T-helper 17 cell (primary cell): ENCODE measurements at regions not wholly inside any gene's neighbourhood (a gene's known extent, or its start where the extent isn't known, plus 50 kb on each side); places are given as distances from the start of the nearest gene placed in this dataset.

ENCODE experiments used
- ATAC-seq: fragments of 150-1000 bp; cut with Tn5 transposase; 2 replicates; pipeline ENCODE4 v1.10.0; 2021; ENCODE audit warnings: mild to moderate bottlenecking, moderate library complexity
- DNase-seq, 3 donors: peaks; one replicate each; pipeline versions ENCODE4 v3.0.0 to v3.0.0-alpha.2; 2020 to 2021
- H3K9me3 ChIP-seq: one replicate; pipeline ENCODE4 v1.7.0; 2013; ENCODE audit warnings: low read length, mild to moderate bottlenecking; ENCODE audit not compliant: control insufficient read depth, poor library complexity, severe bottlenecking
- H3K27ac Mint-ChIP-seq: one replicate; pipeline ENCODE4 v1.8.0; 2022; ENCODE audit warnings: mild to moderate bottlenecking, moderate library complexity, mixed read lengths
- H3K27me3 Mint-ChIP-seq: one replicate; pipeline ENCODE4 v1.8.0; 2022; ENCODE audit warnings: mixed read lengths
- H3K36me3 Mint-ChIP-seq: one replicate; pipeline ENCODE4 v1.8.0; 2022; ENCODE audit warnings: low read depth, mixed read lengths
- H3K4me1 Mint-ChIP-seq: one replicate; pipeline ENCODE4 v1.8.0; 2022; ENCODE audit warnings: mild to moderate bottlenecking, mixed read lengths
- H3K4me3 Mint-ChIP-seq: one replicate; pipeline ENCODE4 v1.8.0; 2022; ENCODE audit warnings: mild to moderate bottlenecking, moderate library complexity, mixed read lengths

DNA sequence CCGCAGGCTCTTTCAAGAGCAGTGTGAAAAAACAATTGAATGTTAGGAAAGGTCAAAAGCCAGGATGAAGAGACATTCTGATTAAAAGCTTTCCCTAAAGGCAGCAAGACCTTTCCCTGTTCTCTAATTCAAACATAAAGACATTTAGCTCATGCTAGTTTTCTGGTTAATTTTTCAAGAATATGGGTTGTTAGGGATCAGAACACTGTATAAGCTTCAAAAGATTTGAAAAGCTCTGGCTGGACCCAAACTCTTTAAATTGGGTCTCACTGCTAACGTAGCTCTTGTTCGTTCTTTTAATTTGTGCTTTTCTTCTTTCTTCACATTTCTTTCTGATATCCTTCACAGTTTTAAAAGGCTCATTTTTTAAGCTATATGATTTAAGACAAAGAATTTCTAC lies 877.0 kb downstream of the EFNB2 start:
- no peak for ATAC-seq
- Mint-ChIP-seq H3K36me3 (no peaks in the 10 kb centered on the region), H3K27me3 (no peaks in the 10 kb centered on the region), H3K4me1 (no peaks in the 10 kb centered on the region), H3K4me3 (no peak overlapping the region), H3K27ac (no peak overlapping the region)
- H3K9me3 ChIP-seq: no peaks in the 10 kb centered on the region
- DNase-seq: no peak

DNA sequence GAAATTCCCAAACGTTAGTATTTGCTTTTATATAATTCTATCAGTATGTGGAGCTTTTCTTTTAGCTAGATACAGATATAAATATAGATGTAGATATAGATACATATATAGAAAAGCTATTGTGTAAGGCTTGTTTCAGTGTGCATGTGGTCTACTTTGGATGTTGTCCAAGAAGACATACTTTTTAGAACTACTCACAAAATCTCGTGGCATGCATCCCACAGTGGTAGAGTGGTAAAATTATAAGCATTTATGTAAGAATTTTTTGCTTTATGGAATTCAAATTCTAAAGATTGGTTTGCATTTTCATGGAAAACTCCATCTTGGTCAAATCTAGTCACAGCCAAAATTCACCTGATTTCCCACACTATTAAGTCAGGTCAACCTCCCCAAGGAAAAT lies 880.4 kb downstream of the EFNB2 start:
- no peaks in the 10 kb centered on the region for H3K27me3 Mint-ChIP-seq
- H3K9me3 ChIP-seq: no peaks in the 10 kb centered on the region
- ATAC-seq (no peak), DNase-seq (no peak)
- no peak overlapping the region for H3K27ac Mint-ChIP-seq
- no peaks in the 10 kb centered on the region for H3K36me3 Mint-ChIP-seq
- no peaks in the 10 kb centered on the region for H3K4me1 Mint-ChIP-seq
- H3K4me3 Mint-ChIP-seq: no peak overlapping the region

DNA sequence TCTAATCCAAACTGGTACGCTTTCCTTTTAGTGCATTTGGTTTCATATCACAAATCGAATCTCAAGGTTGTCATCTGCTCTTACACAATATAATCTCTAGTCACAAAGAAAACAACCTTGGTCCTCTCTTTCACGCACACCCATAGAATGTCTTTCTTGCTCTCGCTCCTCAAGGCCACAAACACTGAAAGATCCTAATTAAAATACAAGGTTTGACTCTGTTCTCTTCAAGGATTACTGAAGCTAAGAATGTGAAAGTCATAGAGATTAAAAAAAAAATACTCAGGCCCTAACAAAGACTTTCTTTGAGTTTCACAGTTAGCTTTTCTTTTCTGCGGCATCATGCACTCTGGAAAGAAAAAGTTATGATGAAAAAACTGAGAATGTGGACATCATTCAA lies 891.5 kb downstream of the EFNB2 start:
- no peak overlapping the region for H3K27ac Mint-ChIP-seq
- ATAC-seq (no peak), DNase-seq (no peak)
- H3K36me3 Mint-ChIP-seq: no peaks in the 10 kb centered on the region
- H3K4me1 Mint-ChIP-seq: no peaks in the 10 kb centered on the region
- no peak overlapping the region for H3K4me3 Mint-ChIP-seq
- H3K9me3 ChIP-seq: no peaks in the 10 kb centered on the region
- no peaks in the 10 kb centered on the region for H3K27me3 Mint-ChIP-seq

DNA sequence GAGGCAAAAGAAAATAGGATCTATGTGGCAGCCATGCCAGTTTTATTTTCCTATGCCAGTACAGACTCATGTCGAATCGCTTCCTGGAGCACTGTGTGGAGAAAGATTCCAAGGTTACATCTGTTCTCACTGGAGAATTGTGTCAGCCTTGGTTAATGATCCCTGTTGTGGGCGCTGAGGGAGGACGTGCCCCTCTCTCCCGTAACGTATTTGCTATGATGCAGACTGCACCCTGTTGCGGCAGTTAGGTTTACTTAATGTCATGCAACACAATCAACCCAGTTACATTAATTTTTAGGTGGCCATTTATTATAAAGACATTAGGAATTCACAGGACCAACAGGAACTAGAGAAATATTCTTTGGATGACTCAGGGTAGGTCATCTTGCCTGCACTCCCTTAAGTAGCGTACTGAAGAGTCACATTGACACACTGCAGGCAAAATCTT lies 892.9 kb downstream of the EFNB2 start:
- no peaks in the 10 kb centered on the region for H3K36me3 Mint-ChIP-seq
- no peak overlapping the region for H3K27ac Mint-ChIP-seq
- H3K4me1 Mint-ChIP-seq: no peaks in the 10 kb centered on the region
- H3K9me3 ChIP-seq: no peaks in the 10 kb centered on the region
- DNase-seq: no peak
- ATAC-seq: no peak
- H3K27me3 Mint-ChIP-seq: no peaks in the 10 kb centered on the region
- H3K4me3 Mint-ChIP-seq: no peak overlapping the region

DNA sequence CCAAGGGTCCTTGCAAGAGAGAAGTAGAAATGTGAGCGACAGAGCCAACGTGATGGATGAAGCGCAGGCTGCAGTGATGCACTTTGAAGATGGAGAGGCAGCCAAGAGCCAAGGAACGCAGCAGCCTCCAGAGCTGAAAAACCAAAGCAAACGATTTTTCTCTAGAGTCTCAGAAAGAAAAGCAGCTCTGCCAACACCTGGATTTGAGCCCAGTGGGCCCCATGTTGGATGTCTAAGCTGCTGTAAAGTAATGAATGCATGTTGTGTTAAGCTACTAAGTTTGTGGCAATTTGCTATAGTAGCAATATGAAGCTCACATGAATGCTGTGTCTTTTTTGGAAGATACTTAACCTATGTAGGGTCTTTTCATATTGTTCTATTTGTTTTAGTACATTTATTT lies 894.3 kb downstream of the EFNB2 start:
- H3K9me3 ChIP-seq: no peaks in the 10 kb centered on the region
- Mint-ChIP-seq H3K36me3 (no peaks in the 10 kb centered on the region), H3K27me3 (no peaks in the 10 kb centered on the region), H3K4me1 (no peaks in the 10 kb centered on the region), H3K27ac (no peak overlapping the region), H3K4me3 (no peak overlapping the region)
- ATAC-seq (no peak), DNase-seq (no peak)

DNA sequence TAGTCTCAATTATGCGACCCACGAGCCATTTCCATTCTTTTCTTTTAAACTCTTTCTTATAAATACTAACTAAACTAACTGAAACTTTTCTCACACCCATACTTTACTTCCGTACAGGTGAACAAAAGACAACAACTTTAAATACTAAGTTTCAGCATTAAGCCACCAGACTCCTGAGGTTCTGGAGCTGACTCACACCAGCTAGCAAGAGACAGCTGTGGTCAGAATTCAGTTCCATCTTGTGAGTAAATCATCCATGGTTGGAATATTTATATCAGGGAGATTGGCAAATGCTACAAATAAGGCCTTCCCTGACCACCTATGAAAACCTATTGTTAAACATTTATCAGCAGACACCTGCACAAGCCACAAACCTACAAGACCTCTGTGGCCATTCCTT lies 897.0 kb downstream of the EFNB2 start:
- no peak for DNase-seq
- ATAC-seq: no peak
- no peaks in the 10 kb centered on the region for H3K9me3 ChIP-seq
- H3K4me1 Mint-ChIP-seq: no peaks in the 10 kb centered on the region
- H3K27ac Mint-ChIP-seq: no peak overlapping the region
- no peaks in the 10 kb centered on the region for H3K36me3 Mint-ChIP-seq
- no peaks in the 10 kb centered on the region for H3K27me3 Mint-ChIP-seq
- no peak overlapping the region for H3K4me3 Mint-ChIP-seq

DNA sequence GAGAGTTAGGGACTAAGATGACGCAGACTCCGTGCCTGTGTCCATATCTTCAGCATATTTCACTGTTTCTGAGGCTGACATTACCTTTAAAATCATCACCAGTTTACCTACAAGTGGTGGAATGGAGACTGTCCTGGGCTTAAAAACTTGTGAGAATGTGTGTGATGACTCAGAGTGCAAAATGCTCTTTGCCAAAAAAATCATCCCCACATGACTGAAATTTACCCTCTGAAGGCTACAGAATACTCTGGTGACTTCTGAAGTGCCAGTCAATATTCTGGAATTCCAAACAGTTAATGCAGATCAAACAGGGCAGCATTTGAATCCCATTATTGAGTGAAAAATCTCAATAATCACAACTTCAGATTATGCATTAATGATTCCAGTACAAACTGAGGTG lies 901.4 kb downstream of the EFNB2 start:
- no peak for ATAC-seq
- no peaks in the 10 kb centered on the region for H3K27me3 Mint-ChIP-seq
- no peaks in the 10 kb centered on the region for H3K9me3 ChIP-seq
- H3K36me3 Mint-ChIP-seq: no peaks in the 10 kb centered on the region
- H3K4me3 Mint-ChIP-seq: no peak overlapping the region
- no peak overlapping the region for H3K27ac Mint-ChIP-seq
- H3K4me1 Mint-ChIP-seq: no peaks in the 10 kb centered on the region
- DNase-seq: no peak

DNA sequence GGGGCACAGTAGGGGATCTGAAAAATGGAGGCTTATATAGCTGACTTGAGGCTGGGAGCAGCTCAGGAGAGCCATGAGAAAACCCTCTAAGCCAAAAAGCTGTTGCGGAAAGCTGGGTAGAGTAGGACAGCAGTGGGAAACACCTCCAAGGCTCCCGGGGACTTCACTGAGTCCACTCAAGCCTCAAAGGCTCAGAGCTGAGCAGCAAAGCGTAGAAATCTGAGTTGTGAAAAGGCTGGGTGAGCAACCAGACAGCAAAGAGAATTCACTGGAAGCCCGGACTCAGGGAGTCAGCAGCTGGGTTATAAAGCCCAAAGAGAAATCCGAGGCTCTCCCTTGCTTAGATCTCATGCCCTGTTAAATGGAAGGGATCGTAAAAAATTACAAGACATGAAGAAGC lies 905.0 kb downstream of the EFNB2 start:
- ATAC-seq: no peak
- Mint-ChIP-seq H3K27ac (no peak overlapping the region), H3K27me3 (no peaks in the 10 kb centered on the region), H3K4me1 (no peaks in the 10 kb centered on the region), H3K4me3 (no peak overlapping the region), H3K36me3 (no peaks in the 10 kb centered on the region)
- no peak for DNase-seq
- no peaks in the 10 kb centered on the region for H3K9me3 ChIP-seq

DNA sequence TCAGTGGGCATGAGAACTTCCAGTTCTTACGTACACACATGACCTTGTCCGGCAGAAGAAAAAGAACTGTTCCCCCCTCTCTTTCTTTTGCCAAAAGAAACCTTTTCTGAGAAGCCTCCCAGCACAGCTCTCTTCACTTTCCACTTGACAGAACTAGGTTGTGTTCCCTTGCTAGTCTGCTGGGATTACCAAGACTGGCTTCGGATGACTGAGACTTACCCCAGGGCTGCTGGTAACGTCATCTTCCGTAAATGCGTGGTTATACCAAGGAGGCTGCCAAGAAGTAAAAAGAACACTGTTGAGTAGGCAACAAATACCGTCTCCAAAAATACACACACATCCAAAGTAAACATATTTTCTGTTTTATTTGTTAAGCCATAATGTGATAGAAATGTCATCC lies 908.2 kb downstream of the EFNB2 start:
- no peaks in the 10 kb centered on the region for H3K9me3 ChIP-seq
- Mint-ChIP-seq H3K4me1 (no peaks in the 10 kb centered on the region), H3K27ac (no peak overlapping the region), H3K4me3 (no peak overlapping the region), H3K27me3 (no peaks in the 10 kb centered on the region), H3K36me3 (no peaks in the 10 kb centered on the region)
- ATAC-seq (no peak), DNase-seq (no peak)

DNA sequence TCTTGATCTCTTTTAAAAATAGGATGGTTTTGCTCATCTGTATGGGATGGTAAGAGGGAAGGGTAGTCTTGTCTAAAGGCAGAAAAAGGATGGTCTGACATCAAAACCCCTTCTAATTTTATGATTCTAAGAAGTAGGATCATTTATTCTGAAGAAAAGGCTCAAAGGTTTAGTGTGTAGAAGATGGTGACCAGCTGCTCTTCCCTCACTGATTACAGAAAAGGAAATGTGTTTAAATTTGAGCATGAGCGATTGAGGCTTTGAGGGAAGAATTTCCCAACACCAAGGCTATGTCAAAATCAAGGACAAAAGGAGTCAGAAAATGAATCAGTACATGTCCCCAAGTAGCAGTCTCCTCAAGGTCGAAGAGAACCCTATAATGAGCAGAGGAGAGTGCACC lies 909.8 kb downstream of the EFNB2 start:
- no peak overlapping the region for H3K27ac Mint-ChIP-seq
- H3K36me3 Mint-ChIP-seq: no peaks in the 10 kb centered on the region
- H3K4me3 Mint-ChIP-seq: no peak overlapping the region
- H3K27me3 Mint-ChIP-seq: no peaks in the 10 kb centered on the region
- H3K4me1 Mint-ChIP-seq: no peaks in the 10 kb centered on the region
- H3K9me3 ChIP-seq: no peaks in the 10 kb centered on the region
- ATAC-seq (no peak), DNase-seq (no peak)

DNA sequence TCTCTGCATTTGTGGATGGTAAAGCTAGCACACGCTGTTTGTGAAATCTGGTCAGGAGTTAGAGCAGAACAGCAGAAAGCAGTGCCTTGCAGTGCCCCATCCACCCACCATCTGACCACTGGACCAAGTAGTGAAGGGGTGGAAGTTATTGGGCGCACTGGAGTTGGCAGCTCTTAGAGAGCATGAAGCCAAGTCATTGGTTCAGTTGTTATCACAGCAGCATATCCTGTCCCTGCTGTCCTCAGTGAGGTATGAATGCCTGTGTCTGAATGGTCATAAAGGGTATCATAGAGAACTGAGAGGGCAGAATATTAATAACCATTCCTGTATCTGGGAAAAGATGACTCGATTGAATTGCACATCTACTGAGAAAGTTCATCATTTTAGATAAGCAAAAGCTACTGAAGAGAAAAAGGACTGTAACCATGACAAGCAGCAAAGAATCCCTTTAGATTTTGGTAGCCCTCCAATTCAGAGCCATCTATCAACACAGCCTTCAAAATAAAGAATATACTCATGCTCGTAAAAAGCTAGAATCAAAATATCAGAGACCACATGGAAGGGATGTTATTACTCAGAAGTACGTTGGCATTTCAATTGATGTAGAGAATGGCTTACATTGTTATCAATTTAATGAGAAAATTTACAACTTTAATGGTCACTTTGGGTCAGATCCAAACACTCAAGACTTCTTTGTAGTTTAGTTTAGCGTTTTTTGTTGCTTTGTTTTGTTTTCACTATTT lies 919.0 kb downstream of the EFNB2 start:
- Mint-ChIP-seq H3K4me3 (no peak overlapping the region), H3K4me1 (no peaks in the 10 kb centered on the region), H3K27ac (no peak overlapping the region), H3K27me3 (no peaks in the 10 kb centered on the region), H3K36me3 (no peaks in the 10 kb centered on the region)
- ATAC-seq (no peak), DNase-seq (no peak)
- no peaks in the 10 kb centered on the region for H3K9me3 ChIP-seq

DNA sequence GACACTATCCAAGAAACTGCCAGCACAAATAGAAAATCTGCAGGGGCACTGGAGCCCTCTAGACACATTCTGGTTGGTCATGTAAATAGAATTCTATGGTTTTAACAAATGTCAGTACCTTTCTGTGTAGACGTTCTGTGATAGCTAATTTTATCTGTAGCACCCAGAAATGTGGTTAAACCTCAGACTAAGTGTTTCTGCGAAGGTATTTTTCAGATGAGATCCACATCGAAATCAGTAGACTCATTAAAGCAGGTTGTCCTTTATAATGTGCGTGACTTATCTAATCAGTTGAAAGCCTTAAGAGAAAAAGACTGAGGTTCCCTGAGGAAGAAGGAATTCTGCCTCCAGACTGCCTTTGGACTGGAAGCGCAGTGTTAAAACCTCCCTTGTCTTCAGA lies 922.9 kb downstream of the EFNB2 start:
- H3K27me3 Mint-ChIP-seq: no peaks in the 10 kb centered on the region
- H3K36me3 Mint-ChIP-seq: no peaks in the 10 kb centered on the region
- DNase-seq (no peak), ATAC-seq (no peak)
- H3K9me3 ChIP-seq: no peaks in the 10 kb centered on the region
- no peak overlapping the region for H3K27ac Mint-ChIP-seq
- no peak overlapping the region for H3K4me3 Mint-ChIP-seq
- H3K4me1 Mint-ChIP-seq: no peaks in the 10 kb centered on the region

DNA sequence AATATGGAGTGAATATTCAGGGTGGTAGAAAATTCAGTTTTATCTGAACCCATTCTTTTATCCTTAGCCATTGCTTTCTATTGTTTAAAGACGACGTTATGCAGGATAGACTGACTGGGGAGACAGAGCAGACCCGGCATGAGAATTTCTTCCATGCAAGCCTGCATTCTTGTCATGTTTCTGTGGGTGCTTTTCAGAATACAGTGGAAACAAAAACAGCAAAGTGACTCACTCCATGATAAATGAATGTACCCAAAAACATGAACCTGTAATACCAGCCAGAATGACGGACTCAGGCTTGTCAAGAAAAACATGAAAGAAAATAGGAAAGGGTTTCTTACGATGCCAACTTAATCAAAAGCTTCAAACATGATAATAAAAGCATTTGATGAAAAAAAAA lies 924.0 kb downstream of the EFNB2 start:
- no peaks in the 10 kb centered on the region for H3K9me3 ChIP-seq
- H3K4me3 Mint-ChIP-seq: no peak overlapping the region
- H3K27me3 Mint-ChIP-seq: no peaks in the 10 kb centered on the region
- DNase-seq (no peak), ATAC-seq (no peak)
- H3K27ac Mint-ChIP-seq: no peak overlapping the region
- no peaks in the 10 kb centered on the region for H3K4me1 Mint-ChIP-seq
- H3K36me3 Mint-ChIP-seq: no peaks in the 10 kb centered on the region

DNA sequence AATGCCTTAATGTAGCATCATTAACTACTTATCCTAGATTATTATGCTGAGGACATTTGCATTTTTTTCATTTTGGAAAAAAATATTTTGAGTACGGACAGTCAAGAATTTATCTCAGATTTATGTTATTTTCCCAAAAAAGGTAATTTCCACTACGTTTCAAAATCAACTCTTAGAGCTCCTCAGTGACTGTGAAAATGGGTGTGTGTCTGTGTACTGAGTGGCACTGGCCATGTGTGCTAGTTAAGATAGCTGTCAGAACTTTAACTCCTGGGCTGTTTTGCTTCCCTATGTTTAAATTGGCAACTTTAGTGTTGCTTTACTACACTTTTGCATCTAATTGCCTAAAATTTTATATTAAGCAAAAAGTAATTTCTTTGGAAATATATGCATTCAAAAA lies 927.4 kb downstream of the EFNB2 start:
- Mint-ChIP-seq H3K4me1 (no peaks in the 10 kb centered on the region), H3K36me3 (no peaks in the 10 kb centered on the region), H3K4me3 (no peak overlapping the region), H3K27ac (no peak overlapping the region), H3K27me3 (no peaks in the 10 kb centered on the region)
- ATAC-seq (no peak), DNase-seq (no peak)
- H3K9me3 ChIP-seq: no peaks in the 10 kb centered on the region
